Epithelial cell of proximal tubule (primary cell): ENCODE measurements at regions not wholly inside any gene's neighbourhood (a gene's known extent, or its start where the extent isn't known, plus 50 kb on each side); places are given as distances from the start of the nearest gene placed in this dataset.
A peak's percentile ranks its signal among the peaks of the same experiment; 100 is the strongest.

Experiments used
- DNase-seq: peaks from one replicate; pipeline ENCODE4 v3.0.0-alpha.2; 2011; ENCODE audit warnings: low read depth
- H3K4me3 ChIP-seq: 2 replicates; pipeline ENCODE4 v1.5.1; 2011; ENCODE audit warnings: low read depth, mild to moderate bottlenecking, low read length
- CTCF ChIP-seq: conservative IDR thresholded peaks from 2 replicates; pipeline ENCODE4 v1.5.1; 2012; ENCODE audit warnings: low read depth, mild to moderate bottlenecking, low read length

GRCh38 chr9:118083161-118083560, 379.0 kb downstream of the TLR4 start:
- H3K4me3 ChIP-seq: no peak overlapping the region
- TF ChIP-seq CTCF: no peak
- DNase-seq: no peak

GRCh38 chr9:118088090-118088489, 383.9 kb downstream of the TLR4 start:
- DNase-seq: peak; percentile 67
- no peak for TF ChIP-seq CTCF
- H3K4me3 ChIP-seq: no peak overlapping the region

GRCh38 chr9:118091226-118091625, 387.0 kb downstream of the TLR4 start:
- no peak for TF ChIP-seq CTCF
- no peak overlapping the region for H3K4me3 ChIP-seq
- no peak for DNase-seq

GRCh38 chr9:118091711-118092500, 387.7 kb downstream of the TLR4 start:
- no peak overlapping the region for H3K4me3 ChIP-seq
- no peak for TF ChIP-seq CTCF
- DNase-seq: no peak

- no peak for DNase-seq
- no peak overlapping the region for H3K4me3 ChIP-seq
- TF ChIP-seq CTCF: no peak
These were observed 390.2 kb downstream of the TLR4 start for GRCh38 chr9:118094387-118094786.

GRCh38 chr9:118100529-118101419, 396.6 kb downstream of the TLR4 start:
- no peak for TF ChIP-seq CTCF
- no peak for DNase-seq
- H3K4me3 ChIP-seq: no peak overlapping the region
